Ecto neural progenitor cell (in vitro differentiated cells): ENCODE measurements at regions not wholly inside any gene's neighbourhood (a gene's known extent, or its start where the extent isn't known, plus 50 kb on each side); places are given as distances from the start of the nearest gene placed in this dataset.
"Not testable (repeated sequence)": the region's sequence is repeated elsewhere in the genome, so short reads cannot be mapped to it uniquely, and the experiment has no call there.

ENCODE experiments used
- DNase-seq: peaks from one replicate; pipeline ENCODE4 v3.0.0-alpha.2; 2018; ENCODE audit warnings: low spot score

DNA sequence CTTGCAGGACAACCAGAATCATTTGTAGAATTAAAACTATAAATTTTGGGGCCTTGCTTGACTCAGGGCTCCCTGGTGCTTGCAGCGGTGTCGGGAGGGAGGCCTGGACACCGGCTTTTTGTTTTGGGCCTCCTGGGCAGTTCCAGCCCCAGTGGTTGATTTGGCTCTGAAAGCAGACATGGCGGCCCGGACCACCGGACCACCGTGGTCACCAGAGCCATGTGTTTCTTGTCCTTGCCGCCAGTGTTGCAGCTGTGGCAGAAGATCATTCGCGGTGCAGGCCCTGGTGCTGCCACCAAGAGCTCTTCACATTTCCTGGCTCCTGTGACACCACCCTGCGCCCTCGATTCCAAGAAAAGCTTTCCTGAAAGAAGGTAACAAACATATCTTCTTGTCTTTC is 484.8 kb downstream of the BRINP3 start:
- DNase-seq = no peak

DNA sequence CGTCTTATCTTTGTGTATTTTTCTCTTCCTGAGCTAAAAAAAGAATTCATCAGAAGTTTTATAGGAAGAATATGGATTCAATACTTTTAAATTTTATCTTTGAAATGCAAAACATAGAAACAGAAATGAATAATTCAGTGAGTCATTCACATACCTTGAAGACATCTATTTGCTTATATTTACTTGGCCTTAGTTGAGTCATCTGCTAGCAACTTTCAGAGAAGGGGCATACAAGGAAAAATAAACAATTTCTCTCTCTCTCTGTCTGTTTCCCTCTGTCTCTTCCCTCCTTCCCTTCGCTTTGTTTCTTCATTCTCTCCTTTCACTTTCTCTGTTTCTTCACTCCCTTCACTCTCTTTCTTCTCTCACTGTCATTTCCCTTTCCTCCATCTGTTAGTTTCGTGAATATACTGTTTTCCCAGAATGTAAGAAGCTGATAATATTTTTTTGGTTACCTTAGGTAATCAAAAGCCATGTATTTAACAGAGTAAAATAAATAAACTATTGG is 477.2 kb downstream of the BRINP3 start:
- no peak for DNase-seq

DNA sequence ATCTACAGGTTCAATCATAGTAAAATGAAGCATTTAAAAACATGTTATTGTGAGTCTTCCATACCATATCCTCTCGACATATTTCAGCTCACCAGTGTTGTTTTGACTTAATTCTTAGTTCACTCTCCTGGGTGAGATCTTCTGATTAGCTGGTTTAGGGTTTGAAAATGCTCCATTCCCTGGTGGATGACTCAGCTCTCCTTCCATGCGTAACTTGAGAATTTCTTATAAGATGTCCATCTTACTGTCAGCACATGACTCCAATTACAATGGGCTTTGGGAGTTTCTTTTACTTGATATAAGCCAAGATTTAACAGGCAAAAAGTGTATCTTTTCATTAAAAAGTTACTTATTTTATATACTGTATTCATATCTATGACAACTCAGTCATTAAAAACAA is 476.5 kb downstream of the BRINP3 start:
- no peak for DNase-seq

DNA sequence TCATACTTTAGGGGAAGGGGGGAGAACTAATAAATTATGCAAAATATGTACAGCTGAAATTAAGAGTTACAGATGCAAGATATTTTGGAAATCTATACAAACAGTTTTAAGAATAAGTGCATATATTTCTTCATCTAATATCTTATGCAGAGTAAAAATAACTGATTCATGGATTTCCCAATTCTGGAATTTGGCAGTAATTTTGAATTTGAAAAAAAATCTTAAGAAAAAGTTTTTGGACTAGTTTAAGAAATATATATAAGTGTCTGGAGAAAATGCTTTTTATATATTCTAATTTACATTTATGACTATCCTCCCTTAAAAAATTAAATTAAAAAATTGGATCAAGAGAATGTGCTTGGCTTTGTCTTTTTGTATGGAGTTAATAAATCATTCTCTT is 474.3 kb downstream of the BRINP3 start:
- DNase-seq = no peak

DNA sequence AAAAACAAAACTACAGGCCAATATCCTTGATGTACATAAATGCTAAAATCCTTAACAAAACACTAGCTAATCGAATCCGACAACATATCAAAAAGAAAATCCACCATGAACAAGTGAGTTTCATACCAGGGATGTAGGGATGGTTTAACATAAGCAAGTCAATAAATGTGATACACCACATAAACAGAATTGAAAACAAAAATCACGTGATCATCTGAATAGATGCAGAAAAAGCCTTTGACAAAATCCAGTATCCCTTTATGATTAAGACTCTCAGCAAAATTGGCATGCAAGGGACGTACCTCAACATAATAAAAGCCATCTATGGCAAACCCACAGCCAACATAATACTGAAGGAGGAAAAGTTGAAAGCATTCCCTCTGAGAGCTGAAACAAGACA is 466.1 kb downstream of the BRINP3 start:
- no peak for DNase-seq

DNA sequence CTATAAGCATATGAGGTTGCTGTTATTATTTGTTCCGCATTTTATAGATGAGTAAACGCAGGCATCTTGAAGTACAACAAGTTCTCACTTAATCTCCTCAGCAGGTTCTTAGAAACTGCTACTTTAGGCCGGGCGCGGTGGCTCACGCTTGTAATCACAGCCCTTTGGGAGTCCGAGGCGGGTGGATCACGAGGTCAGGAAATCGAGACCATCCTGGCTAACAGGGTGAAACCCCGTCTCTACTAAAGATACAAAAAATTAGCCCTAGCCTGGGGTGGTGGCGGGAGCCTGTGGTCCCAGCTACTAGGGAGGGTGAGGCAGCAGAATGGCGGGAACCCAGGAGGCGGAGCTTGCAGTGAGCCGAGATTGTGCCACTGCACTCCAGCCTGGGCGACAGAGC is 458.5 kb downstream of the BRINP3 start:
- DNase-seq = not testable (repeated sequence)

DNA sequence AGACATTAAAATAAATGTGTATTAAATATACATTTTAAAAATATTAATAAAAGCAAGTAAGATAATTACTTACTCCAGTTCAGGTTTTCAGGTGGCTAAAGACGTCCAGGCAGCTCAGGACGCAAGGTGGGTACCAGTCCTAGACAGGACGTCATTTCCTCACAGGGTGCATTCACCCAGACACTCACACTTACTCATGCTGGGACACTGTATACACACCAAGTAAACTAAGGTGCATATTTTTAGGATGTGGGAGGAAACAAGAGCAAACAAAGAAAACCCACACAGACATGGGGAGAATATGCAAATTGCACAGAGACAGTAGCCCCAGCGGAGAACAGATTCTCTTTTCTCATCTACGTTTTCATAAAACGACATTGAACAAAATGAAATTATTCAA is 457.9 kb downstream of the BRINP3 start:
- DNase-seq = no peak

DNA sequence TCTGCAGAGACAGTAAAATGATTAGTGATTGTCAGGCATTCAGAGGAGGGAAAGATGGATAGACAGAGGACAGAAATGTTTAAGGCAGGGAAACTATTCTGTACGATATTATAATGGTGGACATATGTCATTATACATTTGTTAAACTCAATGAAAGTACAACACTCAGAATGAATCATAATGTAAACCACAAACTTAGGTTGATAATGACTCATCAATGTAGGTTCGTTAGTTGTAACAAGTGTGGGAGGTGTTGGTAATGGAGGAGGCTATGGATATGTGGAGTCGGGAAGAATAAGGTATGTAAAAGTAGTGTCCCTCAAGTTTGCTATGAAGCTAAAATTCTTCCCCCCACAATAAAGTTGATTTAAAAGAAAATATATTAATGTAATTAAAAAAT is 455.0 kb downstream of the BRINP3 start:
- DNase-seq = no peak

DNA sequence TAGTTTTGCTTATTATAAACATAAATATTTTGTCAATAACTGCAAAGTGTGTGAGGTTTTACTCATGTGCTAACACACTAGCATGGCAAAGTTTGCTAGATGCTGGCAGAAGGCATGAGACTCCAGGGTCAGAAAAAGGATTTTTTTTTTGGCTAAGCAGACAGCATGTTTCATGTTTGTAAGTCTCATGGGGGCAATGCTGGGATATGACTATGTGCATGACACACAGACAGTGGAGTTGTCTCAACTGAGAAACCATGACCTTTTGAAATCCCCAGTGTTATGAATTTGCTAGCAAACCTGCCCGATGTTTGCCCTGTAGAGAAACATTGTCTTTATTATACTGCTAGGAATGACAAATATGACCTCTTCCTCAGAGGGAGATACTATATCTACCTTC is 448.2 kb downstream of the BRINP3 start:
- DNase-seq = no peak

DNA sequence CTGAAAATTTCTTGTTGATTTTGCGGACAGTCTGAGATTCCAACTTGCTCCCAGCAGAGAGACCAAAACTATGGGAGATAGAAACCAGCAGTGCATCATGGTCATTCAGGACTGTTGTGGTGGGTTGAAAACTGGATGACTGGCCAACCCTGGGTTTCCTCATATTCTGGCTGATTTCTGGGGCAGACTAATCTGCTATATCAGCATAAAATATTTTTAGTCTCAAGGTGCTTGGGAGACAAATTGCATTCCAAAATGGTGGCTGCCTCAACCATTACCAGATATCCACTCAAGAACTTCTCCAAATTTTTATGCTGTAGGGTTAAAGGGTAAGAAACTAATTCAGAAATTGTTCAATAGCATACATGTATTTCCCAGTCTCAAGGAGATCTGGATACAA is 434.0 kb downstream of the BRINP3 start:
- no peak for DNase-seq

DNA sequence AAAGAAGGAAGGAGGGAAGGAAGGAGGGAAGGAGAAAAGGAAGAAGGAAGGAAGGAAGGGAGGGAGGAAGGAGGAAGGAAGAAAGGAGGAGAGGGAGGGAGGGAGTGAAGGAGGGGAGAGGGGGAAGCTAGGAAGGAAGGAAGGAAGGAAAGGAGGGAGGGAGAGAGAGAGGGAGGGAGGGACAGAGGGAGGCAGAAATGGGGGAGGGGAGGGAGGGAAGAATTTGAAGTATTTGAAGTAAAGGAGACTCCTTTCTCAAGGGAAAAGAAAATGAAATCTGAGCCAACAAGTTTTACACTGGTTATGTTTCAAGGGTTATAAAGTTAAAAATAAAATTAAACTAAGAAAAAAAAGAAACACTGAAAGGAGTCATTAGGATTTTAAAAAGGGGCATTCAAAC is 431.4 kb downstream of the BRINP3 start:
- no peak for DNase-seq
